ENCODE measurements at regions not wholly inside any gene's neighbourhood (a gene's known extent, or its start where the extent isn't known, plus 50 kb on each side); places are given as distances from the start of the nearest gene placed in this dataset.
"Not testable (repeated sequence)": the region's sequence is repeated elsewhere in the genome, so short reads cannot be mapped to it uniquely, and the experiment has no call there.

GRCh38 chr17:52979921-52980320, 821.4 kb upstream of the CA10 start:
- H3K9me3 Mint-ChIP-seq (ENCODE audit: unreplicated experiment), result no peaks in the 10 kb centered on the region
- no peaks in the 10 kb centered on the region for H3K4me1 ChIP-seq
- no peaks in the 10 kb centered on the region for H3K27me3 ChIP-seq (replicated peaks; ENCODE audit: control insufficient read depth, insufficient read depth, low read length)
- H3K4me1 Mint-ChIP-seq (ENCODE audit: low read depth, unreplicated experiment), result no peaks in the 10 kb centered on the region
- no peak overlapping the region for H3K4me3 ChIP-seq (ENCODE audit: low read depth, low read length)
- no peak overlapping the region for H3K4me3 Mint-ChIP-seq (ENCODE audit: unreplicated experiment)
- no peaks in the 10 kb centered on the region for H3K36me3 Mint-ChIP-seq (ENCODE audit: insufficient read depth, unreplicated experiment)
- POLR2A ChIA-PET, result no interaction called here
- no peak for TF ChIP-seq CTCF (IDR thresholded peaks at IDR 0.05; ENCODE audit: insufficient read depth in 1 of 2, low read depth in 1 of 2, low read length in 1 of 2, severe bottlenecking in 1 of 2, unreplicated experiment in 1 of 2)
- DNase-seq, result no peak
- H3K27me3 Mint-ChIP-seq (ENCODE audit: insufficient read depth, unreplicated experiment), result no peaks in the 10 kb centered on the region
- H3K36me3 ChIP-seq (ENCODE audit: control insufficient read depth, insufficient read depth, low read length), result no peaks in the 10 kb centered on the region
- no peaks in the 10 kb centered on the region for H3K9me3 ChIP-seq
- BruUV-seq (replicated peaks), result no TSS peak
- CTCF ChIA-PET, result no interaction called here
- H3K27ac Mint-ChIP-seq (ENCODE audit: unreplicated experiment), result no peak overlapping the region
- intact Hi-C loops (cut with micrococcal nuclease; ENCODE audit: unreplicated experiment), result no loop called here

DNA sequence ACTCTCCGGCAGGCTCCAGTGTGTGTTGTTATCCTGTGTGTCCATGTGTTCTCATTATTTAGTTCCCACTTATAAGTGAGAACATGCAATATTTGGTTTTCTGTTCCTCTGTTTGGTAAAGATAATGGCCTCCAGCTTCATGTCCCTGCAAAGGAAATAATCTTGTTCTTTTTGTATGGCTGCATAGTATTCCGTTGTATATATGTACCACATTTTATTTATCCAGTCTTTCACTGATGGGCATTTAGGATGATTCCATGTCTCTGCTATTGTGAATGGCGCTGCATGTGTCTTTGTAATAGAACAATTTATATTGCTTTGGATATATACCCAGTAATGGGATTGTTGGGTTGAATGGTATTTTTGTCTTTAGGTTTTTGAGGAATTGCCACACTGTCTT, 807.3 kb upstream of the CA10 start:
- H3K4me1 ChIP-seq, result no peaks in the 10 kb centered on the region
- H3K27me3 ChIP-seq (replicated peaks; ENCODE audit: control insufficient read depth, insufficient read depth, low read length), result no peaks in the 10 kb centered on the region
- no peak overlapping the region for H3K27ac Mint-ChIP-seq (ENCODE audit: unreplicated experiment)
- H3K36me3 ChIP-seq (ENCODE audit: control insufficient read depth, insufficient read depth, low read length), result no peaks in the 10 kb centered on the region
- intact Hi-C loops (cut with micrococcal nuclease; ENCODE audit: unreplicated experiment), result no loop called here
- BruUV-seq (replicated peaks), result no TSS peak
- ChIA-PET POLR2A (no interaction called here), CTCF (no interaction called here)
- no peak overlapping the region for H3K4me3 ChIP-seq (ENCODE audit: low read depth, low read length)
- H3K36me3 Mint-ChIP-seq (ENCODE audit: insufficient read depth, unreplicated experiment), result no peaks in the 10 kb centered on the region
- H3K27me3 Mint-ChIP-seq (ENCODE audit: insufficient read depth, unreplicated experiment), result peaks cover 10% of the 10 kb centered on the region
- H3K9me3 Mint-ChIP-seq (ENCODE audit: unreplicated experiment), result peaks cover 8% of the 10 kb centered on the region
- H3K4me1 Mint-ChIP-seq (ENCODE audit: low read depth, unreplicated experiment), result no peaks in the 10 kb centered on the region
- no peaks in the 10 kb centered on the region for H3K9me3 ChIP-seq
- DNase-seq, result no peak
- TF ChIP-seq CTCF (IDR thresholded peaks at IDR 0.05; ENCODE audit: insufficient read depth in 1 of 2, low read depth in 1 of 2, low read length in 1 of 2, severe bottlenecking in 1 of 2, unreplicated experiment in 1 of 2), result no peak
- no peak overlapping the region for H3K4me3 Mint-ChIP-seq (ENCODE audit: unreplicated experiment)

DNA sequence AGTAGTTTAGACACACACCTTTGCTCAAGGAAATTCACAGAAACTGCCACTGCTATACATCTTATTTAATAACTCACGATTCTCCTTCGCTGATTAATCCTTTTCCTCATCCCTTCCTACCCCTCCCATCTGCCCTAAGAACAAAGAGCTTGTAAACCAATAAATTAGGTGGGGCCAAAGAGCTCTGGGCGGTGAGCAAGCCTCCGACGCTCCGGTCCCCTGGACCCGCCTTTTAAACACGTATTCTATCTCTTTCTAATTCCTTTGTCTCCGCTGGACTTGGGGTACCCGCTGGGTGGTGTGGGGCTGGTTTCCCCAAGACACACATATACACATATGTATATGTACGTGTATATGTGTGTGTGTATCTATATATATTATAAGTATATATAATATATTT, 803.2 kb upstream of the CA10 start:
- BruUV-seq (replicated peaks); CTCF ChIA-PET; DNase-seq; H3K36me3 ChIP-seq (ENCODE audit: control insufficient read depth, insufficient read depth, low read length); POLR2A ChIA-PET; H3K9me3 Mint-ChIP-seq (ENCODE audit: unreplicated experiment); H3K27ac Mint-ChIP-seq (ENCODE audit: unreplicated experiment); H3K4me3 ChIP-seq (ENCODE audit: low read depth, low read length); H3K4me1 Mint-ChIP-seq (ENCODE audit: low read depth, unreplicated experiment); H3K4me1 ChIP-seq; H3K27me3 ChIP-seq (replicated peaks; ENCODE audit: control insufficient read depth, insufficient read depth, low read length); intact Hi-C loops (cut with micrococcal nuclease; ENCODE audit: unreplicated experiment); H3K36me3 Mint-ChIP-seq (ENCODE audit: insufficient read depth, unreplicated experiment); H3K4me3 Mint-ChIP-seq (ENCODE audit: unreplicated experiment); H3K9me3 ChIP-seq: not testable (repeated sequence)
- peaks cover 10% of the 10 kb centered on the region for H3K27me3 Mint-ChIP-seq (ENCODE audit: insufficient read depth, unreplicated experiment)

- no peaks in the 10 kb centered on the region for H3K9me3 Mint-ChIP-seq (ENCODE audit: unreplicated experiment)
- H3K27me3 ChIP-seq (replicated peaks; ENCODE audit: control insufficient read depth, insufficient read depth, low read length), result no peaks in the 10 kb centered on the region
- no peak overlapping the region for H3K4me3 Mint-ChIP-seq (ENCODE audit: unreplicated experiment)
- no TSS peak for BruUV-seq (replicated peaks)
- intact Hi-C loops (cut with micrococcal nuclease; ENCODE audit: unreplicated experiment), result no loop called here
- H3K4me3 ChIP-seq (ENCODE audit: low read depth, low read length), result no peak overlapping the region
- DNase-seq, result no peak
- no peaks in the 10 kb centered on the region for H3K36me3 ChIP-seq (ENCODE audit: control insufficient read depth, insufficient read depth, low read length)
- ChIA-PET CTCF (no interaction called here), POLR2A (no interaction called here)
- no peak for TF ChIP-seq CTCF (IDR thresholded peaks at IDR 0.05; ENCODE audit: insufficient read depth in 1 of 2, low read depth in 1 of 2, low read length in 1 of 2, severe bottlenecking in 1 of 2, unreplicated experiment in 1 of 2)
- H3K4me1 ChIP-seq, result no peaks in the 10 kb centered on the region
- H3K27me3 Mint-ChIP-seq (ENCODE audit: insufficient read depth, unreplicated experiment), result peaks cover 3% of the 10 kb centered on the region
- H3K27ac Mint-ChIP-seq (ENCODE audit: unreplicated experiment), result no peak overlapping the region
- H3K36me3 Mint-ChIP-seq (ENCODE audit: insufficient read depth, unreplicated experiment), result no peaks in the 10 kb centered on the region
- no peaks in the 10 kb centered on the region for H3K4me1 Mint-ChIP-seq (ENCODE audit: low read depth, unreplicated experiment)
- no peaks in the 10 kb centered on the region for H3K9me3 ChIP-seq
Measured at GRCh38 chr17:52957411-52957810, 798.9 kb upstream of the CA10 start.

Data from Caco-2 (cell line).